Mucosa of descending colon (tissue), 3 donors: ENCODE measurements at regions not wholly inside any gene's neighbourhood (a gene's known extent, or its start where the extent isn't known, plus 50 kb on each side); places are given as distances from the start of the nearest gene placed in this dataset.
"Not testable (repeated sequence)": the region's sequence is repeated elsewhere in the genome, so short reads cannot be mapped to it uniquely, and the experiment has no call there.

Experiments used
- ATAC-seq: fragments of 200-7000 bp; cut with Tn5 transposase; one replicate; pipeline ENCODE4 v1.9.1; 2020; ENCODE audit warnings: mild to moderate bottlenecking, moderate library complexity
- DNase-seq, 3 donors: peaks; one replicate each; pipeline ENCODE4 v3.0.0-alpha.2; 2020
- H3K36me3 ChIP-seq: fragments of 200-600 bp; one replicate; pipeline ENCODE4 v1.8.0; 2021; ENCODE audit warnings: low read depth, mild to moderate bottlenecking
- H3K4me1 ChIP-seq: fragments of 200-600 bp; one replicate; pipeline ENCODE4 v1.8.0; 2021; ENCODE audit warnings: low read depth, mild to moderate bottlenecking
- H3K4me3 ChIP-seq: fragments of 200-600 bp; one replicate; pipeline ENCODE4 v1.8.0; 2021; ENCODE audit warnings: mild to moderate bottlenecking
- H3K9me3 ChIP-seq: fragments of 200-600 bp; one replicate; pipeline ENCODE4 v1.8.0; 2021; ENCODE audit warnings: mild to moderate bottlenecking
- intact Hi-C, 2 donors: fragments of 100-400 bp; cut with DNase I in 1 of 2; cut with micrococcal nuclease in 1 of 2; formaldehyde crosslinking; loops; one replicate each; pipeline versions ENCODE4 v1.11.0 to v1.11.1; 2022; cut with DNase I, micrococcal nuclease
- TF ChIP-seq, protein P1 (sequence below): fragments of 200-600 bp; IDR thresholded peaks from one replicate; pipeline ENCODE4 v1.8.0; 2022; ENCODE audit warnings: antibody characterized with exemption, mild to moderate bottlenecking
- donor health status: DM: no; HTN: no; CAD: no; lungs with moderate emphysema.
- donor health status: DM: no; HTN: no; CAD: no.
- donor health status: DM: no; HTN: yes; CAD: no.

DNA sequence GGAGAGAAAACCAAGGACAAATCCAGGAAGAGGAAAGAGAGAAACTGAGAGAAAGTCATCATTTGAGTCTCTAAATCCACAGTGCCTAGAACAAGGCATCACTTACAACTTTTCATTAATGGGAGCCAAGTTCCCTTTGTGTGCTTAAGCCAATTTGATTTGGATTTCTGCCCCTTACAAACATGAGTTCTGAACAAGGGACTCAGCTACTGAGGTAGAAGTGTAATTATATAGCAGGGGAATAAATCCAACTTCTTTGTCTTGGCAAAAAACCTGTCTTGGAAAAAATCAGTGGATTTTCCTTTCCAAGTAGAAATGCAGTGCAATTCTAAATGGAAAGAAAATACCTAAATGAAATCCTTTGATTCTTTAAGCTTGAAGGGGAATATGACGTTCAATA lies 307.2 kb upstream of the CNTN3 start:
- no peak for DNase-seq
- intact Hi-C loops, result no loop called here
- H3K4me1 ChIP-seq, result no peaks in the 10 kb centered on the region
- H3K4me3 ChIP-seq, result no peak overlapping the region
- TF ChIP-seq, protein P1, sequence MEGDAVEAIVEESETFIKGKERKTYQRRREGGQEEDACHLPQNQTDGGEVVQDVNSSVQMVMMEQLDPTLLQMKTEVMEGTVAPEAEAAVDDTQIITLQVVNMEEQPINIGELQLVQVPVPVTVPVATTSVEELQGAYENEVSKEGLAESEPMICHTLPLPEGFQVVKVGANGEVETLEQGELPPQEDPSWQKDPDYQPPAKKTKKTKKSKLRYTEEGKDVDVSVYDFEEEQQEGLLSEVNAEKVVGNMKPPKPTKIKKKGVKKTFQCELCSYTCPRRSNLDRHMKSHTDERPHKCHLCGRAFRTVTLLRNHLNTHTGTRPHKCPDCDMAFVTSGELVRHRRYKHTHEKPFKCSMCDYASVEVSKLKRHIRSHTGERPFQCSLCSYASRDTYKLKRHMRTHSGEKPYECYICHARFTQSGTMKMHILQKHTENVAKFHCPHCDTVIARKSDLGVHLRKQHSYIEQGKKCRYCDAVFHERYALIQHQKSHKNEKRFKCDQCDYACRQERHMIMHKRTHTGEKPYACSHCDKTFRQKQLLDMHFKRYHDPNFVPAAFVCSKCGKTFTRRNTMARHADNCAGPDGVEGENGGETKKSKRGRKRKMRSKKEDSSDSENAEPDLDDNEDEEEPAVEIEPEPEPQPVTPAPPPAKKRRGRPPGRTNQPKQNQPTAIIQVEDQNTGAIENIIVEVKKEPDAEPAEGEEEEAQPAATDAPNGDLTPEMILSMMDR, result no peak
- no peak for ATAC-seq
- H3K36me3 ChIP-seq, result no peaks in the 10 kb centered on the region
- no peaks in the 10 kb centered on the region for H3K9me3 ChIP-seq

DNA sequence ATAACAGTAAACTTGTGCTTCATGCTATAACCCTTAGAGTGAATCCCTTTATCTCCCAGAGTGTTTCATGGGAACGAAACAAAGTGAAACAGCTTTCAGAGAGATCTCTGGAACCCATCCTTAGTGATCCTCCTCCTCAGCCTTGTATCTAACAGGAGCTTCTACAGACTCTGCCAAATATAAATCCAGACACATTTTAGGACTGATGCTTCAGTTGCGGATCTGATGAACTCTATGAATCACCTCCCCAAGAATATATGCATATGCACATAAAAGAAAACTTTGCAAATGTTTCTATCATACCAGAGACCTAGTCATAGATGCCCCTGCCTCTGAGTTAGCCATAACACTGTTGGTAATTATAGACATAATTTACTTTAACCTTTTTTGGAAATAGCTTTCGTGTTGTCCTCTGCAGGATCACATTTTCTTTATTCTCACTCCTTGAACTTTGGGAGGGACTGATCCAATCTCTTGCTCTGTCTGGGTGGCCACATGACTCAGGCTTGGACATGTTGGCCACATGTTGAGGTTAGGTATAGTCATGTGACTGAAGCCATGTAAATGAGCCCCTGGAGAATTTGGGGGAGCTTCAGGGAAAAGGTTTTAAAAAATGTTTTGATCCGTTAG lies 306.4 kb upstream of the CNTN3 start:
- TF ChIP-seq, protein P1, result no peak
- H3K9me3 ChIP-seq, result no peaks in the 10 kb centered on the region

DNA sequence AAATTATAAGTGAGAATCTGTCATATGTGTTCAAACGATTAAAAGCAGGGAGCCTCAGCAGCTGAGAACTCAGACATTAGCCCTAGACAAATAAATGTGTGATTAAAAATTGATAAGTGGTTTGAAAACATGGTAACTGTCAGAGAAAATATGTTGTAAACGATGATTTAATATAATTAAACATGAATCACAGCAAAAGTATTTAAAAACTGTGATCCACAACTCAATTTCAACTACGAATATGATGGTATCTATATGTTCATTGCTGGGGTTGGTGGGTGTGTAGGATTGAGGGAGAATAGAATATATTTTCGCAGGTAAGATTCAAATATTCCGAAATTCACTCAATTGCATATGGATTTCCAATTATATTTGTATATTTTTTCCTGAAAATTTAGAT lies 302.2 kb upstream of the CNTN3 start:
- no peak for ATAC-seq
- intact Hi-C loops, result no loop called here
- TF ChIP-seq, protein P1, result no peak

More for the DNA sequence above, 306.4 kb upstream of the CNTN3 start:
- H3K4me3 ChIP-seq, result no peak overlapping the region
- intact Hi-C loops, result no loop called here
- H3K36me3 ChIP-seq, result no peaks in the 10 kb centered on the region
- no peaks in the 10 kb centered on the region for H3K4me1 ChIP-seq
- ATAC-seq, result no peak
- DNase-seq, result no peak

DNA sequence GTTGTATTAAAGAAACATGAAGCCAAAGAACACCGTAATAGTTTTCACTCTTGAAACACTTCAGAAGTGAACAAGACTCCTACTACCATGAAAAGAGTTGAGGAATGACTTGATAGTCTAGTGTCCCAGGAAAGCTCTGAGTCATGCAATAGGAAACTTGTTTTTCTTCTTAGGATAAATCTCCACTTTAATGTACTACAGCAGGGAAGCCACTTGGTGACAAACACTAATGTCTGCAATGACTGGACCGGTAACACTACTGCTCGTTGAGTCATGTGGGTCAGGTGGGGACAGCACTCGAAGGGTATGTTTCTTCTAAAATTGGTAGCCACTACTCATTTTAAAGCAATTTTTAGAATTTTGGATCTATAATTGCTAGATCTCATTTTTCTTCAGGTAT lies 291.7 kb upstream of the CNTN3 start:
- H3K4me3 ChIP-seq, result no peak overlapping the region
- H3K9me3 ChIP-seq, result no peaks in the 10 kb centered on the region
- TF ChIP-seq, protein P1, result no peak
- intact Hi-C loops, result no loop called here
- H3K4me1 ChIP-seq, result no peaks in the 10 kb centered on the region
- DNase-seq, result no peak
- H3K36me3 ChIP-seq, result no peaks in the 10 kb centered on the region
- no peak for ATAC-seq

More for the DNA sequence above, 302.2 kb upstream of the CNTN3 start:
- no peak for DNase-seq
- Histone ChIP-seq H3K9me3 (no peaks in the 10 kb centered on the region), H3K4me1 (no peaks in the 10 kb centered on the region), H3K4me3 (no peak overlapping the region), H3K36me3 (no peaks in the 10 kb centered on the region)

DNA sequence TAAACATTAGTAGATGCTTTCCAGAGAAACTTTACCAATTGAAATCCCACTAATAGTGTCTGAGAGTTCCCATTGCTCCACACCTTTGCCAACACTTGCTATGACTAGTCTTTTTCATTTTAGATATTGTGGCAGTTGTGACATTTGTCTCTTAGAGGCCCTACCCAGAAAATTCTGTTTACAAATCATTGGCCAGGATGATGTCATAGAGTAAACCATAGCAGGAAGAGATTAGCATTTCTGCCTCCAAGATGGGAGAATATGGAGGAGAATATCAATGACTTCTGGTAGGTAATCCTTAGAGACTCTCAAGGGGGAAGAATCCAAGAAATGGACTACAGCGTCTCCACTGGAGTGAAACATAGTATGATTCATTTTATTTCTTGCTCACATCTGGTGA lies 291.0 kb upstream of the CNTN3 start:
- no peaks in the 10 kb centered on the region for H3K4me1 ChIP-seq
- DNase-seq (no peak), ATAC-seq (no peak)
- intact Hi-C loops, result no loop called here
- TF ChIP-seq, protein P1, result no peak
- no peaks in the 10 kb centered on the region for H3K36me3 ChIP-seq
- H3K9me3 ChIP-seq, result no peaks in the 10 kb centered on the region
- H3K4me3 ChIP-seq, result no peak overlapping the region

DNA sequence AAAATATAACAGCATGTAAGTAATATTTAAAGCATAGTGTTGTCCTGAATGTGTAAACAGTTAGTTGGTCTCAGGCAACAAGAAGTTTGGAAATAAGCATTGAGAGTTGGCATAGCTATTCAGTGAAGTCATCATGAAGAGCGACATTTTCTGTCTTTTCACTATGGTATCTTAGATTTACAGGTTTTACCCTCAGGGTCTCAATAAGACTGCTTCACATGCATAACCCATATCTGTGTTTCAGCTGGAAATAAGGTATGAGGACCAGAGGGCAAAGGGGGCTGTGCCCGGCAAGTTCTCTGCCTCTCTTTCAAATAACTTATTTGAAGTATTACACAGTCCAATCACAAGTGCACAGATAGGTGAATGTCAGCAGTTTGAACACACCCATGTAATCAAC lies 290.2 kb upstream of the CNTN3 start:
- ATAC-seq (no peak), DNase-seq (no peak)
- Histone ChIP-seq H3K4me3 (no peak overlapping the region), H3K36me3 (no peaks in the 10 kb centered on the region), H3K9me3 (no peaks in the 10 kb centered on the region), H3K4me1 (no peaks in the 10 kb centered on the region)
- TF ChIP-seq, protein P1, result no peak
- intact Hi-C loops, result no loop called here

DNA sequence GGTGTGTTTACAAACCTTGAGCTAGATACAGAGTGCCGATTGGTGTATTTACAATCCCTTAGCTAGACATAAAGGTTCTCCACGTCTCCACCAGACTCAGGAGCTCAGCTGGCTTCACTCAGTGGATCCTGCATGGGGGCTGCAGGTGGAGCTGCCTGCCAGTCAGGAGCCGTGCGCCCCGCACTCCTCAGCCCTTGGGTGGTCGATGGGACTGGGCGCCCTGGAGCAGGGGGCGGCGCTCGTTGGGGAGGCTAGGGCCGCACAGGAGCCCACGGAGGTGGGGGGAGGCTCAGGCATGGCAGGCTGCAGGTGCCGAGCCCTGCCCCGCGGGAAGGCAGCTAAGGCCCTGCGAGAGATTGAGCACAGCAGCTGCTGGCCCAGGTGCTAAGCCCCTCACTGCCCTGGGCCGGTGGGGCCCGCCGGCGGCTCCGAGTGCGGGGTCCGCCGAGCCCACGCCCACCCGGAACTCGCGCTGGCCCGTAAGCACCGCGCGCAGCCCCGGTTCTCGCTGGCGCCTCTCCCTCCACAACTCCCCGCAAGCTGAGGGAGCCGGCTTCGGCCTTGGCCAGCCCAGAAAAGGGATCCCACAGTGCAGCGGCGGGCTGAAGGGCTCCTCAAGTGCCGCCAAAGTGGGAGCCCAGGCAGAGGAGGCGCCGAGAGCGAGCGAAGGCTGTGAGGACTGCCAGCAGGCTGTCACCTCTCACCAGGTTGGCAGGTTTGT lies 285.5 kb upstream of the CNTN3 start:
- H3K36me3 ChIP-seq, DNase-seq, H3K4me1 ChIP-seq, ATAC-seq, H3K4me3 ChIP-seq, intact Hi-C loops, H3K9me3 ChIP-seq: not testable (repeated sequence)
